Liver (tissue), 8 donors: ENCODE measurements at regions not wholly inside any gene's neighbourhood (a gene's known extent, or its start where the extent isn't known, plus 50 kb on each side); places are given as distances from the start of the nearest gene placed in this dataset.

ENCODE experiments used
- DNase-seq: peaks from one replicate; pipeline ENCODE4 v3.0.0-alpha.2; 2017; ENCODE audit warnings: low spot score
- H3K27ac ChIP-seq, 2 donors: one replicate each; pipeline ENCODE4 v1.7.0; 2013; ENCODE audit warnings: inconsistent platforms in 2 of 2, low read length in 2 of 2, control low read depth in 1 of 2, low read depth in 1 of 2, mild to moderate bottlenecking in 1 of 2
- H3K27me3 ChIP-seq, 4 donors: one replicate each; pipeline versions ENCODE4 v1.6.1 to v1.7.0; 2013; ENCODE audit warnings: low read length in 3 of 4, inconsistent platforms in 1 of 4, mild to moderate bottlenecking in 1 of 4, moderate library complexity in 1 of 4; ENCODE audit not compliant: control insufficient read depth in 4 of 4, insufficient read depth in 4 of 4
- H3K36me3 ChIP-seq, 4 donors: one replicate each; pipeline versions ENCODE4 v1.6.1 to v1.7.0; 2013; ENCODE audit warnings: low read length in 3 of 4, mild to moderate bottlenecking in 3 of 4, low read depth in 1 of 4, moderate library complexity in 1 of 4; ENCODE audit not compliant: control insufficient read depth in 4 of 4, insufficient read depth in 3 of 4
- H3K4me1 ChIP-seq, 4 donors: one replicate each; pipeline versions ENCODE4 v1.6.1 to v1.7.0; 2013; ENCODE audit warnings: low read length in 3 of 4, mild to moderate bottlenecking in 3 of 4, moderate library complexity in 1 of 4; ENCODE audit not compliant: control insufficient read depth in 4 of 4, insufficient read depth in 4 of 4
- H3K4me3 ChIP-seq, 3 donors: one replicate each; pipeline versions ENCODE4 v1.6.1 to v1.7.0; 2013; ENCODE audit warnings: low read length in 3 of 3, control low read depth in 1 of 3, low read depth in 1 of 3, mild to moderate bottlenecking in 1 of 3
- H3K9ac ChIP-seq, 2 donors: one replicate each; pipeline ENCODE4 v1.7.0; 2013; ENCODE audit warnings: low read length in 2 of 2, mild to moderate bottlenecking in 2 of 2, moderate library complexity in 2 of 2, control low read depth in 1 of 2, low read depth in 1 of 2
- H3K9me3 ChIP-seq, 4 donors: one replicate each; pipeline versions ENCODE4 v1.6.1 to v1.7.0; 2013; ENCODE audit warnings: low read length in 3 of 4; ENCODE audit not compliant: control insufficient read depth in 4 of 4
- ATF3 ChIP-seq: IDR thresholded peaks from 2 replicates; pipeline ENCODE4 v1.6.1; 2016; ENCODE audit warnings: antibody characterized with exemption
- CTCF ChIP-seq: fragments of 150-350 bp; IDR thresholded peaks from 2 replicates; pipeline ENCODE4 v1.5.1; 2017; ENCODE audit warnings: improper control_type of control experiment, low read depth, low read length; ENCODE audit not compliant: missing input control
- EGR1 ChIP-seq, 2 donors: IDR thresholded peaks; 2 replicates each; pipeline ENCODE4 v1.6.1; 2016 to 2018; ENCODE audit warnings: antibody characterized with exemption in 2 of 2, low read depth in 2 of 2
- FOXA1 ChIP-seq: IDR thresholded peaks from 2 replicates; pipeline ENCODE4 v1.6.1; 2016; ENCODE audit warnings: antibody characterized with exemption
- FOXA2 ChIP-seq: IDR thresholded peaks from 2 replicates; pipeline ENCODE4 v1.6.1; 2016; ENCODE audit warnings: antibody characterized with exemption
- HNF4A ChIP-seq, 2 donors: conservative IDR thresholded peaks; 2 replicates each; pipeline ENCODE4 v1.6.1; 2016; ENCODE audit warnings: antibody characterized with exemption in 2 of 2, mild to moderate bottlenecking in 2 of 2
- HNF4G ChIP-seq: IDR thresholded peaks from 2 replicates; pipeline ENCODE4 v1.6.1; 2016; ENCODE audit warnings: antibody characterized with exemption
- JUND ChIP-seq, 2 donors: IDR thresholded peaks; 2 replicates each; pipeline ENCODE4 v1.6.1; 2016; ENCODE audit warnings: antibody characterized with exemption in 2 of 2
- RAD21 ChIP-seq, 2 donors: IDR thresholded peaks; 2 replicates each; pipeline ENCODE4 v1.6.1; 2016; ENCODE audit warnings: antibody characterized with exemption in 2 of 2, mild to moderate bottlenecking in 2 of 2
- REST ChIP-seq: IDR thresholded peaks from 2 replicates; pipeline ENCODE4 v1.6.1; 2016; ENCODE audit warnings: antibody characterized with exemption, mild to moderate bottlenecking
- TAF1 ChIP-seq: conservative IDR thresholded peaks from 2 replicates; pipeline ENCODE4 v1.6.1; 2016; ENCODE audit warnings: antibody characterized with exemption, mild to moderate bottlenecking
- WGBS: extraction: QIAGEN DNeasy Blood & Tissue Kit; methylation state at CpG from one replicate; pipeline ENCODE4 v1.1.7; 2013; 5-methylcytosine and 5-hydroxymethylcytosine counted together
- donor health status: healthy.
- donor health status: healthy.
- donor health status: healthy.
- donor health status: healthy.
- donor health status: healthy.

GRCh38 chr16:73547552-73548403 lies 499.9 kb upstream of the ZFHX3 start:
- Histone ChIP-seq H3K27me3 (peaks cover 0 to 13% (median 1%) of the 10 kb centered on the region in 4 donors), H3K9me3 (no peaks in the 10 kb centered on the region), H3K36me3 (no peaks in the 10 kb centered on the region), H3K27ac (no peak overlapping the region), H3K9ac (no peak overlapping the region), H3K4me1 (no peaks in the 10 kb centered on the region), H3K4me3 (no peak overlapping the region)
- WGBS = 51% methylated on average over 9 of the region's 9 CpGs
- no peak for TF ChIP-seq RAD21 (IDR thresholded peaks at IDR 0.05)
- TF ChIP-seq HNF4A (conservative IDR thresholded peaks at IDR 0.05) = no peak
- TF ChIP-seq FOXA1 = no peak
- no peak for TF ChIP-seq ATF3
- no peak for TF ChIP-seq REST
- TF ChIP-seq JUND (IDR thresholded peaks at IDR 0.05) = no peak
- TF ChIP-seq TAF1 = no peak
- DNase-seq = no peak

- H3K4me3 ChIP-seq = no peak overlapping the region
- no peaks in the 10 kb centered on the region for H3K36me3 ChIP-seq
- TF ChIP-seq HNF4G (no peak), TAF1 (no peak)
- H3K9me3 ChIP-seq = no peaks in the 10 kb centered on the region
- H3K9ac ChIP-seq = no peak overlapping the region
- peaks cover 0 to 13% (median under 1%) of the 10 kb centered on the region in 4 donors for H3K27me3 ChIP-seq
- DNase-seq = no peak
- no peaks in the 10 kb centered on the region for H3K4me1 ChIP-seq
- 12% methylated on average over 11 of the region's 11 CpGs for WGBS
- H3K27ac ChIP-seq = no peak overlapping the region
Measured at GRCh38 chr16:73546341-73546845, 498.5 kb upstream of the ZFHX3 start.

GRCh38 chr16:73545755-73546154 lies 497.8 kb upstream of the ZFHX3 start:
- Histone ChIP-seq H3K9me3 (no peaks in the 10 kb centered on the region), H3K4me1 (no peaks in the 10 kb centered on the region), H3K27me3 (peaks cover 0 to 13% (median 0%) of the 10 kb centered on the region in 4 donors), H3K27ac (no peak overlapping the region), H3K9ac (no peak overlapping the region), H3K4me3 (no peak overlapping the region), H3K36me3 (no peaks in the 10 kb centered on the region)
- TF ChIP-seq ATF3 (no peak), TAF1 (no peak), REST (no peak), HNF4G (no peak), HNF4A (conservative IDR thresholded peaks at IDR 0.05) (no peak), CTCF (no peak), FOXA2 (no peak), EGR1 (IDR thresholded peaks at IDR 0.05; ENCODE audit: low read depth in 2 of 2) (no peak)
- no peak for DNase-seq
- WGBS = 56% methylated on average over 5 of the region's 5 CpGs
